Mucosa of descending colon (tissue), 3 donors: ENCODE measurements at regions not wholly inside any gene's neighbourhood (a gene's known extent, or its start where the extent isn't known, plus 50 kb on each side); places are given as distances from the start of the nearest gene placed in this dataset.
A peak's percentile ranks its signal among the peaks of the same experiment; 100 is the strongest.

Experiments
- ATAC-seq: fragments of 200-7000 bp; cut with Tn5 transposase; one replicate; pipeline ENCODE4 v1.9.1; 2020; ENCODE audit warnings: mild to moderate bottlenecking, moderate library complexity
- DNase-seq, 3 donors: peaks; one replicate each; pipeline ENCODE4 v3.0.0-alpha.2; 2020
- H3K36me3 ChIP-seq: fragments of 200-600 bp; one replicate; pipeline ENCODE4 v1.8.0; 2021; ENCODE audit warnings: low read depth, mild to moderate bottlenecking
- H3K4me1 ChIP-seq: fragments of 200-600 bp; one replicate; pipeline ENCODE4 v1.8.0; 2021; ENCODE audit warnings: low read depth, mild to moderate bottlenecking
- H3K4me3 ChIP-seq: fragments of 200-600 bp; one replicate; pipeline ENCODE4 v1.8.0; 2021; ENCODE audit warnings: mild to moderate bottlenecking
- H3K9me3 ChIP-seq: fragments of 200-600 bp; one replicate; pipeline ENCODE4 v1.8.0; 2021; ENCODE audit warnings: mild to moderate bottlenecking
- CTCF ChIP-seq: fragments of 200-600 bp; IDR thresholded peaks from one replicate; pipeline ENCODE4 v1.8.0; 2022; ENCODE audit warnings: antibody characterized with exemption, mild to moderate bottlenecking
- intact Hi-C, 2 donors: fragments of 100-400 bp; cut with DNase I in 1 of 2; cut with micrococcal nuclease in 1 of 2; formaldehyde crosslinking; loops; one replicate each; pipeline versions ENCODE4 v1.11.0 to v1.11.1; 2022; cut with DNase I, micrococcal nuclease
- donor health status: DM: no; HTN: no; CAD: no; lungs with moderate emphysema.
- donor health status: DM: no; HTN: no; CAD: no.
- donor health status: DM: no; HTN: yes; CAD: no.

DNA sequence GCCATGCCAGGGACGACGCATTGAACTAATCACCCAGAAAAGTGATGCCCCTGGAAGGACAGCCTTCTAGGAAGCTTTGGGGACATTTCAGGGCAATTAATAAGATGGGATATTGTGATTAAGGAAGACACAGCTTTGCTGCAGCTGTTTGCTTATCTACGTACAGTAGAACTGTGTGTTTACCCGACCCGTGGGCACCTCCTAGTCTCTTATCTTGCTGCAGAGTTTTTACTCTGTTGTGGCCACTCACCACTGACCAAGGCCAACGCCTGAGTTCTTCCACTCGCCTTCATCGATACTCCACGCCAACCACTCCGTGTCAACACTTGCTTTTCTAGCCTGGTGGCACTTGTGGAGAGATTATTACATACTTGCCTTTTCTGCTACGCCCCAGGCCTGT, 105.9 kb upstream of the MLN start:
- DNase-seq, result no peak
- intact Hi-C loops, result no loop called here
- no peak for ATAC-seq

DNA sequence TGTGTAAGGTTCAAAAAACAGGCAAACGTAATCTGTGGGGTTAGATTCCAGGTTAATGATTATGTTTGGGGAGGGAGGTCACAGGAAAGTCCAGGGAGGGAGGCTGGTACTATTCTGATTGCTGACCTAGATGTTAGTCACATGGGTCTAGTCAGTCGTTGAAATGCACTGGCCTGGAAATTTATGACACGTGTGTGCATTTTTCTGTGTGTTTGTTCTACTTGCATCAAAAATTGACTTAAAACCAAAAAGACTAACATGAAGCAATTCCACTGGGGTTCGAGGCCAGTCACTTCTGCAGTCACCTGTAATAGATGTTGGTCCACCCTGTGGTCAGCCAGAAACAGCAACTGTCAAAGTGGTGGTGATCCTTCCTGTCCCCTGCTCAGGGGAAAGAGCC, 104.2 kb upstream of the MLN start:
- no peaks in the 10 kb centered on the region for H3K9me3 ChIP-seq
- H3K4me3 ChIP-seq, result no peak overlapping the region
- TF ChIP-seq CTCF, result no peak
- DNase-seq, result no peak
- no peaks in the 10 kb centered on the region for H3K36me3 ChIP-seq
- ATAC-seq, result no peak
- intact Hi-C loops, result no loop called here
- H3K4me1 ChIP-seq, result no peaks in the 10 kb centered on the region

More for the DNA sequence above, 105.9 kb upstream of the MLN start:
- TF ChIP-seq CTCF, result no peak
- Histone ChIP-seq H3K9me3 (no peaks in the 10 kb centered on the region), H3K4me1 (no peaks in the 10 kb centered on the region), H3K36me3 (no peaks in the 10 kb centered on the region), H3K4me3 (no peak overlapping the region)

- no peaks in the 10 kb centered on the region for H3K4me1 ChIP-seq
- no peak overlapping the region for H3K4me3 ChIP-seq
- intact Hi-C loops, result no loop called here
- H3K36me3 ChIP-seq, result no peaks in the 10 kb centered on the region
- DNase-seq (no peak), ATAC-seq (no peak)
- H3K9me3 ChIP-seq, result no peaks in the 10 kb centered on the region
- no peak for TF ChIP-seq CTCF
Measured at GRCh38 chr6:33907227-33907626, 103.4 kb upstream of the MLN start.

- no peak for TF ChIP-seq CTCF
- intact Hi-C loops, result no loop called here
- no peaks in the 10 kb centered on the region for H3K4me1 ChIP-seq
- ATAC-seq (no peak), DNase-seq (no peak)
- H3K9me3 ChIP-seq, result no peaks in the 10 kb centered on the region
- no peaks in the 10 kb centered on the region for H3K36me3 ChIP-seq
- H3K4me3 ChIP-seq, result no peak overlapping the region
Measured at GRCh38 chr6:33906439-33906838, 102.6 kb upstream of the MLN start.

GRCh38 chr6:33905071-33905609, 101.3 kb upstream of the MLN start:
- DNase-seq (peak in 1 of 3 donors; percentile 29), ATAC-seq (peak; percentile 61)
- Histone ChIP-seq H3K4me1 (no peaks in the 10 kb centered on the region), H3K9me3 (no peaks in the 10 kb centered on the region), H3K36me3 (no peaks in the 10 kb centered on the region), H3K4me3 (no peak overlapping the region)
- intact Hi-C loops, result no loop called here
- no peak for TF ChIP-seq CTCF

- no peaks in the 10 kb centered on the region for H3K9me3 ChIP-seq
- H3K4me3 ChIP-seq, result no peak overlapping the region
- TF ChIP-seq CTCF, result no peak
- H3K4me1 ChIP-seq, result no peaks in the 10 kb centered on the region
- H3K36me3 ChIP-seq, result no peaks in the 10 kb centered on the region
- DNase-seq, result no peak
- intact Hi-C loops, result no loop called here
- no peak for ATAC-seq
Measured at GRCh38 chr6:33904747-33905065, 100.9 kb upstream of the MLN start.
